ENCODE measurements at regions not wholly inside any gene's neighbourhood (a gene's known extent, or its start where the extent isn't known, plus 50 kb on each side); places are given as distances from the start of the nearest gene placed in this dataset.
"Not testable (repeated sequence)": the region's sequence is repeated elsewhere in the genome, so short reads cannot be mapped to it uniquely, and the experiment has no call there.

- not testable (repeated sequence) for H3K27ac ChIP-seq; H3K36me3 ChIP-seq; H3K27me3 ChIP-seq; H4K20me1 ChIP-seq; H3K9ac ChIP-seq; H3K4me1 ChIP-seq; H3K4me3 ChIP-seq; H3K9me3 ChIP-seq (replicated peaks in 1 of 11); H3K4me2 ChIP-seq
Measured at GRCh38 chr1:83287391-83287790, 711.5 kb downstream of the TTLL7 start.

- not testable (repeated sequence) for H3K4me3 ChIP-seq; H3K36me3 ChIP-seq; H3K4me1 ChIP-seq; H3K9me3 ChIP-seq (replicated peaks in 1 of 11); H3K9ac ChIP-seq; H3K27me3 ChIP-seq; H3K4me2 ChIP-seq; H4K20me1 ChIP-seq; H3K27ac ChIP-seq
Measured at GRCh38 chr1:83274656-83275055, 724.3 kb downstream of the TTLL7 start.

- H3K9me3 ChIP-seq (replicated peaks in 1 of 11); H3K4me2 ChIP-seq; H3K4me3 ChIP-seq; H3K27me3 ChIP-seq; H3K36me3 ChIP-seq; H3K9ac ChIP-seq; H4K20me1 ChIP-seq; H3K4me1 ChIP-seq; H3K27ac ChIP-seq: not testable (repeated sequence)
Measured at GRCh38 chr1:83272484-83272883, 726.4 kb downstream of the TTLL7 start.

GRCh38 chr1:83271834-83272233 is 727.1 kb downstream of the TTLL7 start:
- not testable (repeated sequence) for H4K20me1 ChIP-seq; H3K36me3 ChIP-seq; H3K27me3 ChIP-seq; H3K4me2 ChIP-seq; H3K9me3 ChIP-seq (replicated peaks in 1 of 11); H3K9ac ChIP-seq; H3K27ac ChIP-seq; H3K4me1 ChIP-seq; H3K4me3 ChIP-seq

GRCh38 chr1:83270801-83271200 is 728.1 kb downstream of the TTLL7 start:
- H3K4me3 ChIP-seq; H3K27ac ChIP-seq; H3K27me3 ChIP-seq; H3K36me3 ChIP-seq; H3K9me3 ChIP-seq (replicated peaks in 1 of 11); H4K20me1 ChIP-seq; H3K9ac ChIP-seq; H3K4me2 ChIP-seq; H3K4me1 ChIP-seq: not testable (repeated sequence)

GRCh38 chr1:83263808-83264207 is 735.1 kb downstream of the TTLL7 start:
- H3K27me3 ChIP-seq; H3K9ac ChIP-seq; H3K9me3 ChIP-seq (replicated peaks in 1 of 11); H3K36me3 ChIP-seq; H3K4me1 ChIP-seq; H4K20me1 ChIP-seq; H3K4me3 ChIP-seq; H3K27ac ChIP-seq; H3K4me2 ChIP-seq: not testable (repeated sequence)

GRCh38 chr1:83251687-83252086 is 747.2 kb downstream of the TTLL7 start:
- not testable (repeated sequence) for H3K4me2 ChIP-seq, H3K9ac ChIP-seq, H3K4me1 ChIP-seq, H3K4me3 ChIP-seq, H3K36me3 ChIP-seq, H3K27ac ChIP-seq, H4K20me1 ChIP-seq, H3K27me3 ChIP-seq
- H3K9me3 ChIP-seq (replicated peaks in 1 of 11): peaks cover 8 to 26% (median 14%) of the 10 kb centered on the region in 11 experiments; a peak in 21 of 22 replicates

GRCh38 chr1:83246780-83247179 is 752.2 kb downstream of the TTLL7 start:
- not testable (repeated sequence) for H4K20me1 ChIP-seq, H3K9ac ChIP-seq, H3K36me3 ChIP-seq, H3K4me1 ChIP-seq, H3K4me2 ChIP-seq, H3K27me3 ChIP-seq, H3K27ac ChIP-seq, H3K4me3 ChIP-seq
- peaks cover 7 to 14% (median 8%) of the 10 kb centered on the region in 11 experiments; a peak in 21 of 22 replicates for H3K9me3 ChIP-seq (replicated peaks in 1 of 11)

- H3K36me3 ChIP-seq; H4K20me1 ChIP-seq; H3K4me1 ChIP-seq; H3K27ac ChIP-seq; H3K27me3 ChIP-seq; H3K9ac ChIP-seq; H3K9me3 ChIP-seq (replicated peaks in 1 of 11); H3K4me3 ChIP-seq; H3K4me2 ChIP-seq: not testable (repeated sequence)
Measured at GRCh38 chr1:83244832-83245231, 754.1 kb downstream of the TTLL7 start.

GRCh38 chr1:83239568-83239967 is 759.4 kb downstream of the TTLL7 start:
- not testable (repeated sequence) for H3K27me3 ChIP-seq; H3K36me3 ChIP-seq; H3K4me3 ChIP-seq; H4K20me1 ChIP-seq; H3K9ac ChIP-seq; H3K4me2 ChIP-seq; H3K27ac ChIP-seq; H3K9me3 ChIP-seq (replicated peaks in 1 of 11); H3K4me1 ChIP-seq

- not testable (repeated sequence) for H3K9ac ChIP-seq; H3K4me1 ChIP-seq; H4K20me1 ChIP-seq; H3K4me3 ChIP-seq; H3K4me2 ChIP-seq; H3K36me3 ChIP-seq; H3K27ac ChIP-seq; H3K27me3 ChIP-seq; H3K9me3 ChIP-seq (replicated peaks in 1 of 11)
Measured at GRCh38 chr1:83238654-83239053, 760.3 kb downstream of the TTLL7 start.

- not testable (repeated sequence) for H3K9ac ChIP-seq; H3K27ac ChIP-seq; H4K20me1 ChIP-seq; H3K4me3 ChIP-seq; H3K27me3 ChIP-seq; H3K4me1 ChIP-seq; H3K36me3 ChIP-seq; H3K9me3 ChIP-seq (replicated peaks in 1 of 11); H3K4me2 ChIP-seq
Measured at GRCh38 chr1:83219788-83220187, 779.1 kb downstream of the TTLL7 start.

GRCh38 chr1:83218036-83218716 is 780.8 kb downstream of the TTLL7 start:
- not testable (repeated sequence) for H3K4me3 ChIP-seq; H3K9me3 ChIP-seq (replicated peaks in 1 of 11); H4K20me1 ChIP-seq; H3K4me2 ChIP-seq; H3K36me3 ChIP-seq; H3K27me3 ChIP-seq; H3K4me1 ChIP-seq; H3K9ac ChIP-seq; H3K27ac ChIP-seq

- not testable (repeated sequence) for H3K9ac ChIP-seq, H4K20me1 ChIP-seq, H3K27me3 ChIP-seq
Measured at GRCh38 chr1:83214317-83214716, 784.6 kb downstream of the TTLL7 start.

GRCh38 chr1:83213648-83214047 is 785.3 kb downstream of the TTLL7 start:
- H4K20me1 ChIP-seq; H3K4me1 ChIP-seq; H3K9me3 ChIP-seq (replicated peaks in 1 of 11); H3K27ac ChIP-seq; H3K27me3 ChIP-seq; H3K36me3 ChIP-seq; H3K4me2 ChIP-seq; H3K9ac ChIP-seq; H3K4me3 ChIP-seq: not testable (repeated sequence)

More at GRCh38 chr1:83214317-83214716, 784.6 kb downstream of the TTLL7 start:
- H3K4me2 ChIP-seq; H3K4me3 ChIP-seq; H3K36me3 ChIP-seq; H3K27ac ChIP-seq; H3K4me1 ChIP-seq; H3K9me3 ChIP-seq (replicated peaks in 1 of 11): not testable (repeated sequence)
